Nephron progenitor cell (in vitro differentiated cells): ENCODE measurements at regions not wholly inside any gene's neighbourhood (a gene's known extent, or its start where the extent isn't known, plus 50 kb on each side); places are given as distances from the start of the nearest gene placed in this dataset.

Experiments used
- DNase-seq: peaks from one replicate; pipeline ENCODE4 v3.0.0; 2021
- H3K27ac Mint-ChIP-seq: 2 replicates; pipeline ENCODE4 v1.8.0; 2021; ENCODE audit warnings: mild to moderate bottlenecking, moderate library complexity, mixed read lengths
- H3K27me3 Mint-ChIP-seq: 2 replicates; pipeline ENCODE4 v1.8.0; 2021; ENCODE audit warnings: mild to moderate bottlenecking, low read depth, mixed read lengths; ENCODE audit not compliant: poor library complexity
- H3K36me3 Mint-ChIP-seq: 2 replicates; pipeline ENCODE4 v1.8.0; 2021; ENCODE audit warnings: low read depth, mixed read lengths
- H3K4me1 Mint-ChIP-seq: 2 replicates; pipeline ENCODE4 v1.8.0; 2021; ENCODE audit warnings: mixed read lengths
- H3K4me3 Mint-ChIP-seq: 2 replicates; pipeline ENCODE4 v1.8.0; 2021; ENCODE audit warnings: mild to moderate bottlenecking, moderate library complexity, mixed read lengths
- H3K9me3 Mint-ChIP-seq: 2 replicates; pipeline ENCODE4 v1.8.0; 2021; ENCODE audit warnings: mild to moderate bottlenecking, moderate library complexity, mixed read lengths
- CTCF ChIP-seq: fragments of 200-600 bp; sonication (generic); IDR thresholded peaks from 2 replicates; pipeline ENCODE4 v1.5.0; 2021; ENCODE audit warnings: antibody characterized with exemption

DNA sequence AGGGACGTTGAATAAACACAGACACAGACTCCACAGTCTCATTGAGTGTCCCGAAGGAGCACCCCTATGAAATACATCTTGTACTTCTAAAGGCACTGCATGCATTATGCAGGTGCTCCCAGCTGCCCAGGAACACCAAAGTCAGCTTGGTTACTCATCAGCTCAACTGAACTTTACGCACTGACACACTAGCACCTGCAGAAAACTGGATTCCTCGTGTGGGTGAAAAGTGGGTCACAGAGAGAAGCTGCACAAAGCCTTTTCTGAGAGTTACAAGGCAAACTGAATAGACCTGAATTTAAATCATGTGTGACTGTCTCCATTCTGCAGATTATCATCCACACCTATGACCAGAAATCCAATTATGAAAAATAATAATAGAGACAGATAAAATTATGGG lies 527.5 kb upstream of the NBEA start:
- TF ChIP-seq CTCF = no peak
- Mint-ChIP-seq H3K4me1 (peaks cover 9% of the 10 kb centered on the region), H3K27me3 (no peaks in the 10 kb centered on the region), H3K4me3 (no peak overlapping the region), H3K9me3 (no peaks in the 10 kb centered on the region), H3K27ac (no peak overlapping the region), H3K36me3 (no peaks in the 10 kb centered on the region)
- no peak for DNase-seq

DNA sequence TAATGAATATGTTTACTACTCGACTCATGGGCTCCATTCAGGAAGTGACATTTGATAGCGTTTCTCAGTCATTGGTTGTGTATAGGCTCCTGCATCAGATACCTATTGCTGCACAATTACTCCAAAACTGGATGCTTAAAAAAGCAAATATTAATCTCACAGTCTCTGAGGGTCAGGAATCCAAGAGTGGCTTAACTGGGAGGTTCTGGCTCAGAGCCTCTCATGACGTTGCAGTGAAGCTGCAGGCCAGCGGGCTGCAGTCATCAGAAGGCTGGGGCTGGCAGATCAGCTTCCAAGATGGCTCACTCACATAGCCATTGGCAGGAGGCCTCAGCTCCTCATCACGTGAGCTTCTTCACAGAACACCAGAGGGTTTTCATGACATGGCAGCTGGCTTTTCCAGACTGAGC lies 525.1 kb upstream of the NBEA start:
- Mint-ChIP-seq H3K4me3 (no peak overlapping the region), H3K4me1 (peaks cover 9% of the 10 kb centered on the region), H3K36me3 (no peaks in the 10 kb centered on the region), H3K27ac (no peak overlapping the region), H3K9me3 (no peaks in the 10 kb centered on the region), H3K27me3 (peaks cover 4% of the 10 kb centered on the region)
- no peak for DNase-seq
- TF ChIP-seq CTCF = no peak

- no peak overlapping the region for H3K4me3 Mint-ChIP-seq
These were observed 524.2 kb upstream of the NBEA start for GRCh38 chr13:34417896-34418295.

DNA sequence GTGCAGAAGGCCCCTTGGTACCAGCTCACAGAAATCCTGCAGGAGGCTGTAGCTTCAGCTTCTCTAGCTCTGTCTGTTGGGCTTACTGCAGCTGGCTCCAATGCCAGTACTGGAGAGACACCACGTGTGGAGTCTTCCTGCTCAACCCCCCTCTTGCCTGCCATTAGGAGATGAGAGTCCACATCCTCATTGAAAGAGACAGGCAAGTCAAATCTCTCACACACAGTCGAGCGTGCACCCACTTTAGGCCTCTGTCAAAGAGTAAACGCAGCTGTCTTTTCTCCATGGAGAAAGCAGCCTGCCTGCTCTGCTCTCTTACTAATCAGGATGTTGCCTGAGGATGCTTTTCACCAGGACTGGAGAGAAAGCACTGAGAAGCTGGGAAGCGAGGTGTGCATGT lies 523.0 kb upstream of the NBEA start:
- TF ChIP-seq CTCF = no peak
- H3K36me3 Mint-ChIP-seq = no peaks in the 10 kb centered on the region
- H3K4me3 Mint-ChIP-seq = no peak overlapping the region
- peaks cover 9% of the 10 kb centered on the region for H3K4me1 Mint-ChIP-seq
- H3K27ac Mint-ChIP-seq = peak overlapping the region; percentile 39
- H3K9me3 Mint-ChIP-seq = no peaks in the 10 kb centered on the region
- no peak for DNase-seq
- peaks cover 4% of the 10 kb centered on the region for H3K27me3 Mint-ChIP-seq

More at GRCh38 chr13:34417896-34418295, 524.2 kb upstream of the NBEA start:
- no peak for TF ChIP-seq CTCF
- Mint-ChIP-seq H3K9me3 (no peaks in the 10 kb centered on the region), H3K4me1 (peaks cover 9% of the 10 kb centered on the region), H3K27me3 (peaks cover 4% of the 10 kb centered on the region), H3K36me3 (no peaks in the 10 kb centered on the region), H3K27ac (no peak overlapping the region)
- DNase-seq = no peak

DNA sequence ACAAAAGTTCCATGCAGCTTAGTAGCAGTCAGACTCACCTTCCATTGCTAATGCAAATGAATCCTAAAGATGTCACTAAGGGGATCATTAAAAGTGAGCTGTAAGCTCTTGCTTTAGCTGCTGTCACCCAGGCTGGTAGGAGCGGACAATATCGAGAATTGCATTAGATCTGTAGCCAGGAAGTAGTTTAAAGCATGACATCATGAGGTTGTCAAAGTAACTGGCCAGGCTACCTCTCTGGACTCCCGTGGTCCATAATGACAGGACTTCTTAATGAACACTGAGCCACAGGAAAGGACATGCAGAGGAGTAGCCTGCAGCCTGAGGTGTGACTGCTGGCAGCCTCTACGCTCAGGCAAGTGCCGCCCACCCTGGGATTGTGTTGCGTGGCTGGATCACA lies 522.3 kb upstream of the NBEA start:
- Mint-ChIP-seq H3K27ac (no peak overlapping the region), H3K36me3 (no peaks in the 10 kb centered on the region), H3K4me1 (peaks cover 9% of the 10 kb centered on the region), H3K27me3 (peaks cover 4% of the 10 kb centered on the region), H3K4me3 (no peak overlapping the region), H3K9me3 (no peaks in the 10 kb centered on the region)
- TF ChIP-seq CTCF = no peak
- DNase-seq = no peak

DNA sequence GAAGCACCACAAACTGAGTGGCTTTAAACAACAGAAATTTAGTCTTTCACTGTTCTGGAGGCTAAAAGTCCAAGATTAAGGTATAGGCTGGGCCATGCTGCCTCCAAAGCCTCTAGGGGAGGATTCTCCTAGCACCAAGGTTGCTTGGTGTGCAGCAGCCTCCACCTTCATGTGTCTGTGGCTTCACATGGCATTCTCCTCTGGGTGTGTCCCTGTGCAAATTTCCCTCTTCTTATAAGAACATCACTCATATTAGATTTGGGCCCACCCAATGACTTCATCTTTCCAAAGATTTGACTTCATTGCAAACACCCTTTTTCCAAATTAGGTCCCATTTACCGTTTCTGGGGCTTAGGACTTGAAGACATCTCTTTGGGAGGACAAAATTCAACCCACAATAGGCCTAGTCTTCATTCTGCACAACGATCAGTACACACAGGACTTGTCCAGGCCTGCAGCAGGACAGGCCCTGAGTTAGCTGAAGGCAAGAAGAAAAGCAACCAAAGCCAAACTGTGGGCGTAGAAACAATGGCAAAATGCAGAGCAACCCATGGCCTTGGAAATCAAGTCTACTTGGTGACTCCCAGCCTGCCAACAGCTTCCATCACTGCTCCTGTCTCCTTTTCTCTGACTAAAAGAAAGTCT lies 521.2 kb upstream of the NBEA start:
- peaks cover 9% of the 10 kb centered on the region for H3K4me1 Mint-ChIP-seq

More for the DNA sequence above, 521.2 kb upstream of the NBEA start:
- Mint-ChIP-seq H3K36me3 (no peaks in the 10 kb centered on the region), H3K27me3 (peaks cover 4% of the 10 kb centered on the region), H3K4me3 (no peak overlapping the region), H3K27ac (no peak overlapping the region), H3K9me3 (no peaks in the 10 kb centered on the region)
- DNase-seq = no peak
- no peak for TF ChIP-seq CTCF
